ENCODE measurements at regions not wholly inside any gene's neighbourhood (a gene's known extent, or its start where the extent isn't known, plus 50 kb on each side); places are given as distances from the start of the nearest gene placed in this dataset.

GRCh38 chr4:107258359-107258758 is 222.2 kb upstream of the DKK2 start:
- H3K27ac ChIP-seq (ENCODE audit: low read depth, low read length) = no peak overlapping the region

GRCh38 chr4:107255596-107255995 is 219.5 kb upstream of the DKK2 start:
- Histone ChIP-seq H3K9me3 (ENCODE audit: control insufficient read depth in 1 of 2, low read length in 2 of 2) (no peaks in the 10 kb centered on the region), H3K4me3 (ENCODE audit: low read depth in 1 of 2, low read length in 2 of 2) (no peak overlapping the region), H3K9ac (ENCODE audit: low read depth in 1 of 2, low read length in 2 of 2) (no peak overlapping the region), H3K36me3 (ENCODE audit: control insufficient read depth in 1 of 2, insufficient read depth in 2 of 2, low read length in 2 of 2) (no peaks in the 10 kb centered on the region), H3K27ac (ENCODE audit: low read depth, low read length) (no peak overlapping the region), H3K27me3 (ENCODE audit: control insufficient read depth in 1 of 2, insufficient read depth in 2 of 2, low read length in 2 of 2) (no peaks in the 10 kb centered on the region), H3K4me1 (ENCODE audit: control insufficient read depth in 1 of 2, insufficient read depth in 2 of 2, low read length in 2 of 2) (no peaks in the 10 kb centered on the region)

More at GRCh38 chr4:107258359-107258758, 222.2 kb upstream of the DKK2 start:
- Histone ChIP-seq H3K9ac (ENCODE audit: low read depth in 1 of 2, low read length in 2 of 2) (no peak overlapping the region), H3K27me3 (ENCODE audit: control insufficient read depth in 1 of 2, insufficient read depth in 2 of 2, low read length in 2 of 2) (no peaks in the 10 kb centered on the region), H3K9me3 (ENCODE audit: control insufficient read depth in 1 of 2, low read length in 2 of 2) (no peaks in the 10 kb centered on the region), H3K4me3 (ENCODE audit: low read depth in 1 of 2, low read length in 2 of 2) (no peak overlapping the region), H3K4me1 (ENCODE audit: control insufficient read depth in 1 of 2, insufficient read depth in 2 of 2, low read length in 2 of 2) (no peaks in the 10 kb centered on the region), H3K36me3 (ENCODE audit: control insufficient read depth in 1 of 2, insufficient read depth in 2 of 2, low read length in 2 of 2) (no peaks in the 10 kb centered on the region)

DNA sequence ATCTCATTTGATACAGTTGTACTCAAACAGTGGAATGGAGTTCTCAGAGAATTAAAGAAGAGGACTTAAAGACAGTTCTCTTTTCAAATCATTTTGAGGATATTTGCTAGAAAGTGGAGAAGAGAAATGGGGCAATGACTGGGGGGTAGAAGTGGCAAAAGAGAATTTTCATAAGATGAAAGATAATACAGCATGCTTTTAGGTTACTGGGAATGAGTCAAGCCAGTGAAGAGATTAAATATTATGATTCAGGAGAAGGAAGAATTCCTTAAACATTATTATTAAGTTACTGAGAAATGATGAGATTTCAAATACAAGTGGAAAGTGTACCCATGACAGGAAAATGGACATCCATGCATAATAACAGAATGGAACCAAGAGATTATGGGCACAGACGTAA is 219.0 kb upstream of the DKK2 start:
- no peaks in the 10 kb centered on the region for H3K9me3 ChIP-seq (ENCODE audit: control insufficient read depth in 1 of 2, low read length in 2 of 2)
- no peaks in the 10 kb centered on the region for H3K4me1 ChIP-seq (ENCODE audit: control insufficient read depth in 1 of 2, insufficient read depth in 2 of 2, low read length in 2 of 2)
- no peaks in the 10 kb centered on the region for H3K27me3 ChIP-seq (ENCODE audit: control insufficient read depth in 1 of 2, insufficient read depth in 2 of 2, low read length in 2 of 2)
- no peaks in the 10 kb centered on the region for H3K36me3 ChIP-seq (ENCODE audit: control insufficient read depth in 1 of 2, insufficient read depth in 2 of 2, low read length in 2 of 2)
- H3K27ac ChIP-seq (ENCODE audit: low read depth, low read length) = no peak overlapping the region
- H3K4me3 ChIP-seq (ENCODE audit: low read depth in 1 of 2, low read length in 2 of 2) = no peak overlapping the region
- H3K9ac ChIP-seq (ENCODE audit: low read depth in 1 of 2, low read length in 2 of 2) = no peak overlapping the region

DNA sequence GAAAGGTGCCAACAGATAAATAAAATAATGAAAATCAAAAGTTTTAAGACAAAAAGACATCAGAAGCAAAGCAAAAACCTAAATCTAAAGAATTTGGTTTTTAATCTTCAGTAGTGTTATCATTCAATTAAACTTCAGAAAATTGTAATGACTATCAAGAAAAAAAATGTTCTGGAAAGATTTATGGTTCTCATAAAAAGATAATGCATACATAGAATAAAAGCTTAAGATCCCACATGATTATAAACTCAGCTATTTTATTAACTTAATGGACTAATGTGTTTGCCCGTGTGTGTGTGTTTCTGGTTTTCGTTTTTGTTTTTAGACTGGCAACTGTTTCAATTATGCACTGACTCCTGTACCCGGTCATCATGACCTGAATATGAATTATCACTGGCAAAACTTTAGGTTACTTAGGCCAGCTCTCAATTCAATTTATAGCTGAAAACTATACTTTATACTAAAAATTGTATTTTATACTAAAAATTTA is 217.5 kb upstream of the DKK2 start:
- H3K9me3 ChIP-seq (ENCODE audit: control insufficient read depth in 1 of 2, low read length in 2 of 2) = no peaks in the 10 kb centered on the region
- H3K9ac ChIP-seq (ENCODE audit: low read depth in 1 of 2, low read length in 2 of 2) = no peak overlapping the region
- no peak overlapping the region for H3K4me3 ChIP-seq (ENCODE audit: low read depth in 1 of 2, low read length in 2 of 2)
- H3K27ac ChIP-seq (ENCODE audit: low read depth, low read length) = no peak overlapping the region
- no peaks in the 10 kb centered on the region for H3K27me3 ChIP-seq (ENCODE audit: control insufficient read depth in 1 of 2, insufficient read depth in 2 of 2, low read length in 2 of 2)
- H3K36me3 ChIP-seq (ENCODE audit: control insufficient read depth in 1 of 2, insufficient read depth in 2 of 2, low read length in 2 of 2) = no peaks in the 10 kb centered on the region
- H3K4me1 ChIP-seq (ENCODE audit: control insufficient read depth in 1 of 2, insufficient read depth in 2 of 2, low read length in 2 of 2) = no peaks in the 10 kb centered on the region

DNA sequence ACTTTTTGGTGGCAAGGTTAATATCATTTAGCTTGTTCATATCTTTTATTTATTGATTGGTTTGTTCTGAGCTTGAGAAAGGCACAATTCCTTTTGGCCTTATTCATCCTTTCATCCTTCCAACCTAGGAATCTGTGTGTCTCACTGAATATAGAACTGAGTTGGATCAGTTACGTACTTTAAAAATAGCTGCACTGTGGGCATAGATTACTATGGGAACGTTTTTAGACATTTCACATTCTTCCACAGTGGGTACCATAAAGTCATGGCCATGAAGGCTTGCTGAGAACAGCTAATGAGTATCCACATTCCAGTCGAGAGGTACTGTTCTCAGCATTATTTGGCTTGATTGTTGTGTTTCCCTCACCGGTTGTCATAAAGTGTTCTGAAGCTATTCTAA is 217.0 kb upstream of the DKK2 start:
- H3K9ac ChIP-seq (ENCODE audit: low read depth in 1 of 2, low read length in 2 of 2) = no peak overlapping the region
- H3K4me3 ChIP-seq (ENCODE audit: low read depth in 1 of 2, low read length in 2 of 2) = no peak overlapping the region
- H3K4me1 ChIP-seq (ENCODE audit: control insufficient read depth in 1 of 2, insufficient read depth in 2 of 2, low read length in 2 of 2) = no peaks in the 10 kb centered on the region
- no peaks in the 10 kb centered on the region for H3K9me3 ChIP-seq (ENCODE audit: control insufficient read depth in 1 of 2, low read length in 2 of 2)
- H3K27ac ChIP-seq (ENCODE audit: low read depth, low read length) = no peak overlapping the region
- H3K36me3 ChIP-seq (ENCODE audit: control insufficient read depth in 1 of 2, insufficient read depth in 2 of 2, low read length in 2 of 2) = no peaks in the 10 kb centered on the region
- H3K27me3 ChIP-seq (ENCODE audit: control insufficient read depth in 1 of 2, insufficient read depth in 2 of 2, low read length in 2 of 2) = no peaks in the 10 kb centered on the region

- no peaks in the 10 kb centered on the region for H3K4me1 ChIP-seq (ENCODE audit: control insufficient read depth in 1 of 2, insufficient read depth in 2 of 2, low read length in 2 of 2)
- no peak overlapping the region for H3K27ac ChIP-seq (ENCODE audit: low read depth, low read length)
- H3K36me3 ChIP-seq (ENCODE audit: control insufficient read depth in 1 of 2, insufficient read depth in 2 of 2, low read length in 2 of 2) = no peaks in the 10 kb centered on the region
- H3K4me3 ChIP-seq (ENCODE audit: low read depth in 1 of 2, low read length in 2 of 2) = no peak overlapping the region
- no peaks in the 10 kb centered on the region for H3K9me3 ChIP-seq (ENCODE audit: control insufficient read depth in 1 of 2, low read length in 2 of 2)
- H3K27me3 ChIP-seq (ENCODE audit: control insufficient read depth in 1 of 2, insufficient read depth in 2 of 2, low read length in 2 of 2) = no peaks in the 10 kb centered on the region
- no peak overlapping the region for H3K9ac ChIP-seq (ENCODE audit: low read depth in 1 of 2, low read length in 2 of 2)
These were observed 216.5 kb upstream of the DKK2 start for GRCh38 chr4:107252571-107252970.

- Histone ChIP-seq H3K36me3 (ENCODE audit: control insufficient read depth in 1 of 2, insufficient read depth in 2 of 2, low read length in 2 of 2) (no peaks in the 10 kb centered on the region), H3K9ac (ENCODE audit: low read depth in 1 of 2, low read length in 2 of 2) (no peak overlapping the region), H3K4me1 (ENCODE audit: control insufficient read depth in 1 of 2, insufficient read depth in 2 of 2, low read length in 2 of 2) (no peaks in the 10 kb centered on the region)
These were observed 212.5 kb upstream of the DKK2 start for GRCh38 chr4:107248571-107248970.

DNA sequence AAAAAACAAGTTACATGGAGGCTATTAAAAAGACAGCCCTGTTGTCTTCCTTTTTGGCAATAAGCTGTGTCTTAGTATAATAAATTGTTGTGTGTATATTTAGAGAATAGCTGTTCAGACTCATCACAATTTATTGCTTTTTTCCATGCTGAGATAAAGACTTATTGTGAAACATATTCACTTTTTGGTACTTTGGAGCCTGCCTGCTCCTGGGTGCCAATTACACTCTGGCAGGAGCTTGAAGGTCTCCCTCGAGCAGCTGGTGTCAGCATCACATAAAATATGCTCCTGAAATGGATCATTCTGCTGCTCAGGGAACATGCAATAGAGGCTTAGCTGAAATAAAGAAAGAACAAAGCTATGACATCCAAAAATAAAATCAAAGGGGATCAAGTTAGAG is 211.6 kb upstream of the DKK2 start:
- H3K9me3 ChIP-seq (ENCODE audit: control insufficient read depth in 1 of 2, low read length in 2 of 2) = no peaks in the 10 kb centered on the region
- no peak overlapping the region for H3K27ac ChIP-seq (ENCODE audit: low read depth, low read length)
- H3K9ac ChIP-seq (ENCODE audit: low read depth in 1 of 2, low read length in 2 of 2) = no peak overlapping the region
- H3K4me1 ChIP-seq (ENCODE audit: control insufficient read depth in 1 of 2, insufficient read depth in 2 of 2, low read length in 2 of 2) = no peaks in the 10 kb centered on the region
- H3K36me3 ChIP-seq (ENCODE audit: control insufficient read depth in 1 of 2, insufficient read depth in 2 of 2, low read length in 2 of 2) = no peaks in the 10 kb centered on the region
- no peaks in the 10 kb centered on the region for H3K27me3 ChIP-seq (ENCODE audit: control insufficient read depth in 1 of 2, insufficient read depth in 2 of 2, low read length in 2 of 2)
- no peak overlapping the region for H3K4me3 ChIP-seq (ENCODE audit: low read depth in 1 of 2, low read length in 2 of 2)

More at GRCh38 chr4:107248571-107248970, 212.5 kb upstream of the DKK2 start:
- Histone ChIP-seq H3K27me3 (ENCODE audit: control insufficient read depth in 1 of 2, insufficient read depth in 2 of 2, low read length in 2 of 2) (no peaks in the 10 kb centered on the region), H3K4me3 (ENCODE audit: low read depth in 1 of 2, low read length in 2 of 2) (no peak overlapping the region), H3K9me3 (ENCODE audit: control insufficient read depth in 1 of 2, low read length in 2 of 2) (no peaks in the 10 kb centered on the region), H3K27ac (ENCODE audit: low read depth, low read length) (no peak overlapping the region)

- Histone ChIP-seq H3K9me3 (ENCODE audit: control insufficient read depth in 1 of 2, low read length in 2 of 2) (no peaks in the 10 kb centered on the region), H3K36me3 (ENCODE audit: control insufficient read depth in 1 of 2, insufficient read depth in 2 of 2, low read length in 2 of 2) (no peaks in the 10 kb centered on the region), H3K4me1 (ENCODE audit: control insufficient read depth in 1 of 2, insufficient read depth in 2 of 2, low read length in 2 of 2) (no peaks in the 10 kb centered on the region), H3K4me3 (ENCODE audit: low read depth in 1 of 2, low read length in 2 of 2) (no peak overlapping the region), H3K9ac (ENCODE audit: low read depth in 1 of 2, low read length in 2 of 2) (no peak overlapping the region), H3K27ac (ENCODE audit: low read depth, low read length) (no peak overlapping the region), H3K27me3 (ENCODE audit: control insufficient read depth in 1 of 2, insufficient read depth in 2 of 2, low read length in 2 of 2) (no peaks in the 10 kb centered on the region)
These were observed 210.6 kb upstream of the DKK2 start for GRCh38 chr4:107246761-107247160.

DNA sequence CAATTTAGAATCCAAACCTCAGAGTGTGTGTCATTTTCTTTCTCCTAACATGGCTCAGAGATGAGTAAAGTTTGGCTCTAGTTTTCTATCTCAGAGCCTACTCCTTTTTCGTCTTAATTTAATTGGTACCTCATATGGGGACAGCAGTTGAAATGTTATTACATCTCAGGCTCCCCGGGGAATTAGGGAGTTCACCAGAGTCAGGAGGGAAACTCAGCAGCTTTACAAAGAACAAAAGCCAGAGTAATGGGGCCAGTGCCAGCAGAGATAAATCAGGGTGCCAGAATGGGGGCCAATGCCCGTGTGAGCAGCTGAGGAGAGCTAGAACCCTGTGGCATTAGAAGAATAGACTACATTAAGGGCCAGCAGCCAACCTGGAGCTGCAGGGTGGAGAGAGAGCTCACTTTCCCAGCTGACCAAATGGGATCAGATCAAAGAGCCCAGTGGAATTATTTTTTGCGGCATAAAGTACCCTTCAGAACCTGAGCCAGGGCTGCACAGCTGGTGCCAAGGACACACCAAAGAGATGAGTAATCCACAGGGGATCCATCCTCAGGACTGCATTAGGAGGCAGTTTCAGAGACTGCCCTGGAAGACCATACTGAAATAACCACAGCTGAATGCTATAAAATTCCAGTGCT is 207.1 kb upstream of the DKK2 start:
- Histone ChIP-seq H3K9me3 (ENCODE audit: control insufficient read depth in 1 of 2, low read length in 2 of 2) (no peaks in the 10 kb centered on the region), H3K4me1 (ENCODE audit: control insufficient read depth in 1 of 2, insufficient read depth in 2 of 2, low read length in 2 of 2) (no peaks in the 10 kb centered on the region), H3K27me3 (ENCODE audit: control insufficient read depth in 1 of 2, insufficient read depth in 2 of 2, low read length in 2 of 2) (no peaks in the 10 kb centered on the region), H3K27ac (ENCODE audit: low read depth, low read length) (no peak overlapping the region), H3K9ac (ENCODE audit: low read depth in 1 of 2, low read length in 2 of 2) (no peak overlapping the region), H3K36me3 (ENCODE audit: control insufficient read depth in 1 of 2, insufficient read depth in 2 of 2, low read length in 2 of 2) (no peaks in the 10 kb centered on the region), H3K4me3 (ENCODE audit: low read depth in 1 of 2, low read length in 2 of 2) (no peak overlapping the region)

Data from duodenal mucosa (tissue), 2 donors.